IMR-90 (cell line): ENCODE measurements at regions not wholly inside any gene's neighbourhood (a gene's known extent, or its start where the extent isn't known, plus 50 kb on each side); places are given as distances from the start of the nearest gene placed in this dataset.

Experiments used
- BHLHE40 ChIP-seq: fragments of 150-350 bp; IDR thresholded peaks from 2 replicates; pipeline ENCODE4 v1.6.1; 2016; ENCODE audit warnings: mild to moderate bottlenecking, low read depth, low read length
- CEBPB ChIP-seq: IDR thresholded peaks from 2 replicates; pipeline ENCODE4 v1.6.1; 2012; ENCODE audit warnings: low read depth, low read length, improper control_type of control experiment
- CHD1 ChIP-seq: IDR thresholded peaks from 2 replicates; pipeline ENCODE4 v1.6.1; 2012; ENCODE audit warnings: low read depth, low read length, improper control_type of control experiment
- FOS ChIP-seq: fragments of 150-350 bp; IDR thresholded peaks from 2 replicates; pipeline ENCODE4 v1.6.1; 2016; ENCODE audit warnings: low read depth, low read length
- MAFK ChIP-seq: IDR thresholded peaks from 2 replicates; pipeline ENCODE4 v1.6.1; 2012; ENCODE audit warnings: low read depth, low read length, improper control_type of control experiment
- MXI1 ChIP-seq: IDR thresholded peaks from 2 replicates; pipeline ENCODE4 v1.6.1; 2012; ENCODE audit warnings: low read depth, mild to moderate bottlenecking, low read length, moderate library complexity, borderline replicate concordance
- POLR2A ChIP-seq: IDR thresholded peaks from 2 replicates; pipeline ENCODE4 v1.6.1; 2012; ENCODE audit warnings: mild to moderate bottlenecking, low read depth, low read length
- RAD21 ChIP-seq: IDR thresholded peaks from 2 replicates; pipeline ENCODE4 v1.6.1; 2012; ENCODE audit warnings: low read length, improper control_type of control experiment
- SMC3 ChIP-seq: fragments of 150-350 bp; IDR thresholded peaks from 2 replicates; pipeline ENCODE4 v1.6.1; 2016; ENCODE audit warnings: low read depth, mild to moderate bottlenecking, antibody characterized with exemption, low read length, moderate library complexity
- TF ChIP-seq, protein P1 (sequence below): conservative IDR thresholded peaks from 2 replicates; pipeline ENCODE4 v1.5.1; 2012; ENCODE audit warnings: mild to moderate bottlenecking, low read depth, low read length, improper control_type of control experiment

DNA sequence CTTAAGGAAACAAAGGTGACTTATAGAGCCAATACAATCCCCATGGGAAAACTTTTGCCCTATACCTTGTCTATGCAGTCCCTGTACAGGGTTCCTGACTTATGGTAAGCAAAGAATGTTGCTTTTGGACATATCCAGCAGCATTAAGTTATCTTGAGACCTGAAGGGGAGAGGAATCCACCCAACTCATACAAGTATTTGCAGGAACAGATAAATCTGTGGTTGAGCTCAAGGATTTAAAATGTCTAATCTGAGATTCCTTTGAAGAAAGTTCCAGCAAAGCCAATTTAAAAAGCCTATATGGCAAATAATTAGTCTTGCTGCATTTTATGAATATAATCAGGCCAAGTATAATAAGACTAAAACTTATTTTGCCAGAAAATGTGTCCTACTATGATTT, 739.5 kb upstream of the CDH2 start:
- TF ChIP-seq POLR2A (no peak), CHD1 (no peak), MXI1 (no peak), RAD21 (no peak), SMC3 (no peak), BHLHE40 (no peak), FOS (no peak), MAFK (no peak), CEBPB (no peak)
- TF ChIP-seq, protein P1, sequence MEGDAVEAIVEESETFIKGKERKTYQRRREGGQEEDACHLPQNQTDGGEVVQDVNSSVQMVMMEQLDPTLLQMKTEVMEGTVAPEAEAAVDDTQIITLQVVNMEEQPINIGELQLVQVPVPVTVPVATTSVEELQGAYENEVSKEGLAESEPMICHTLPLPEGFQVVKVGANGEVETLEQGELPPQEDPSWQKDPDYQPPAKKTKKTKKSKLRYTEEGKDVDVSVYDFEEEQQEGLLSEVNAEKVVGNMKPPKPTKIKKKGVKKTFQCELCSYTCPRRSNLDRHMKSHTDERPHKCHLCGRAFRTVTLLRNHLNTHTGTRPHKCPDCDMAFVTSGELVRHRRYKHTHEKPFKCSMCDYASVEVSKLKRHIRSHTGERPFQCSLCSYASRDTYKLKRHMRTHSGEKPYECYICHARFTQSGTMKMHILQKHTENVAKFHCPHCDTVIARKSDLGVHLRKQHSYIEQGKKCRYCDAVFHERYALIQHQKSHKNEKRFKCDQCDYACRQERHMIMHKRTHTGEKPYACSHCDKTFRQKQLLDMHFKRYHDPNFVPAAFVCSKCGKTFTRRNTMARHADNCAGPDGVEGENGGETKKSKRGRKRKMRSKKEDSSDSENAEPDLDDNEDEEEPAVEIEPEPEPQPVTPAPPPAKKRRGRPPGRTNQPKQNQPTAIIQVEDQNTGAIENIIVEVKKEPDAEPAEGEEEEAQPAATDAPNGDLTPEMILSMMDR: no peak
